ENCODE measurements at regions not wholly inside any gene's neighbourhood (a gene's known extent, or its start where the extent isn't known, plus 50 kb on each side); places are given as distances from the start of the nearest gene placed in this dataset.

GRCh38 chr2:164032995-164033394 is 297.2 kb upstream of the FIGN start (continued):
- TF ChIP-seq ZNF518A (tag by site-specific recombination; conservative IDR thresholded peaks at IDR 0.05; ENCODE audit: low read depth) (no peak), ZNF658 (tag by site-specific recombination; IDR thresholded peaks at IDR 0.05) (no peak), ZNF704 (tag by site-specific recombination; IDR thresholded peaks at IDR 0.05) (no peak), ZNF223 (tag by site-specific recombination; IDR thresholded peaks at IDR 0.05) (no peak), ZBTB7A (tag by site-specific recombination; IDR thresholded peaks at IDR 0.05; ENCODE audit: low read depth) (no peak), ZNF366 (tag by site-specific recombination; conservative IDR thresholded peaks at IDR 0.05) (no peak), ZNF623 (tag by site-specific recombination; IDR thresholded peaks at IDR 0.05) (no peak)

GRCh38 chr2:164030623-164031022 is 294.8 kb upstream of the FIGN start:
- CTCF ChIA-PET: no interaction called here

GRCh38 chr2:164028814-164029534 is 293.2 kb upstream of the FIGN start:
- Histone ChIP-seq H3K27ac (ENCODE audit: extremely low read depth, low read depth, low read length) (no peak overlapping the region), H3K4me1 (ENCODE audit: control insufficient read depth, insufficient read depth, low read length) (no peaks in the 10 kb centered on the region), H3K4me3 (ENCODE audit: low read depth, low read length) (no peak overlapping the region), H3K36me3 (ENCODE audit: control insufficient read depth in 2 of 2, insufficient read depth in 1 of 2, low read length in 2 of 2) (no peaks in the 10 kb centered on the region), H3K9me3 (ENCODE audit: control insufficient read depth, insufficient read depth, low read depth, low read length) (no peaks in the 10 kb centered on the region)
- ChIA-PET CTCF (interaction anchor here (0.6 to 1.2 kb wide), 3 partner anchors 42 to 509 kb away, joined by 3 to 4 read pairs (median 3); no protein-coding TSS in a partner anchor), POLR2A (interaction anchor here (0.6 kb wide), 1 partner anchor 35 kb away, joined by 4 read pairs; no protein-coding TSS in a partner anchor)
- TF ChIP-seq ZNF791 (tag by site-specific recombination; IDR thresholded peaks at IDR 0.05) (no peak), ZBTB1 (tag by site-specific recombination; IDR thresholded peaks at IDR 0.05) (no peak), ZNF362 (tag by site-specific recombination; IDR thresholded peaks at IDR 0.05) (no peak), BCL11B (tag by site-specific recombination; IDR thresholded peaks at IDR 0.05; ENCODE audit: low read depth) (no peak), BCL11A (tag by site-specific recombination; IDR thresholded peaks at IDR 0.05; ENCODE audit: low read depth) (no peak), ZNF629 (tag by site-specific recombination; IDR thresholded peaks at IDR 0.05) (no peak), BCL6B (tag by site-specific recombination; IDR thresholded peaks at IDR 0.05) (no peak), ZNF146 (tag by site-specific recombination; IDR thresholded peaks at IDR 0.05) (no peak), ZNF600 (tag by site-specific recombination; IDR thresholded peaks at IDR 0.05) (no peak), ZNF10 (tag by site-specific recombination; IDR thresholded peaks at IDR 0.05) (no peak), ZBTB17 (tag by site-specific recombination; IDR thresholded peaks at IDR 0.05) (no peak), ZNF596 (tag by site-specific recombination; IDR thresholded peaks at IDR 0.05) (no peak), ZNF157 (tag by site-specific recombination; IDR thresholded peaks at IDR 0.05) (no peak), PBX3 (CRISPR knock-in tag; IDR thresholded peaks at IDR 0.05) (no peak), ZNF175 (tag by site-specific recombination; IDR thresholded peaks at IDR 0.05) (no peak)

More at GRCh38 chr2:164030623-164031022, 294.8 kb upstream of the FIGN start:
- Histone ChIP-seq H3K27ac (ENCODE audit: extremely low read depth, low read depth, low read length) (no peak overlapping the region), H3K4me3 (ENCODE audit: low read depth, low read length) (no peak overlapping the region), H3K36me3 (ENCODE audit: control insufficient read depth in 2 of 2, insufficient read depth in 1 of 2, low read length in 2 of 2) (no peaks in the 10 kb centered on the region), H3K9me3 (ENCODE audit: control insufficient read depth, insufficient read depth, low read depth, low read length) (no peaks in the 10 kb centered on the region), H3K4me1 (ENCODE audit: control insufficient read depth, insufficient read depth, low read length) (no peaks in the 10 kb centered on the region)
- POLR2A ChIA-PET: no interaction called here
- TF ChIP-seq SETDB1 (IDR thresholded peaks at IDR 0.05; ENCODE audit: insufficient read length, low read length) (no peak), ZNF426 (tag by site-specific recombination; IDR thresholded peaks at IDR 0.05) (no peak), SP2 (tag by site-specific recombination; IDR thresholded peaks at IDR 0.05) (no peak), ZSCAN16 (tag by site-specific recombination; IDR thresholded peaks at IDR 0.05) (no peak), ZNF391 (tag by site-specific recombination; IDR thresholded peaks at IDR 0.05; ENCODE audit: borderline replicate concordance, low read depth) (no peak), ZNF585B (tag by site-specific recombination; IDR thresholded peaks at IDR 0.05) (no peak), HOXD13 (CRISPR knock-in tag; IDR thresholded peaks at IDR 0.05; ENCODE audit: borderline replicate concordance) (no peak), ZNF514 (tag by site-specific recombination; IDR thresholded peaks at IDR 0.05) (no peak), ZNF658 (tag by site-specific recombination; IDR thresholded peaks at IDR 0.05) (no peak)

All from HEK293 (cell line).